ES-I3 (cell line): ENCODE measurements at regions not wholly inside any gene's neighbourhood (a gene's known extent, or its start where the extent isn't known, plus 50 kb on each side); places are given as distances from the start of the nearest gene placed in this dataset.

Experiments used
- H3K36me3 ChIP-seq: 2 replicates; pipeline ENCODE4 v1.6.1; 2013; ENCODE audit warnings: mild to moderate bottlenecking, low read length, control low read depth, moderate library complexity; ENCODE audit not compliant: insufficient read depth
- H3K4me1 ChIP-seq: 2 replicates; pipeline ENCODE4 v1.6.1; 2013; ENCODE audit warnings: mild to moderate bottlenecking, control low read depth, low read length; ENCODE audit not compliant: insufficient read depth
- H3K9ac ChIP-seq: 2 replicates; pipeline ENCODE4 v1.6.1; 2013; ENCODE audit warnings: low read depth, mild to moderate bottlenecking, low read length, moderate library complexity
- H3K9me3 ChIP-seq: 2 replicates; pipeline ENCODE4 v1.6.1; 2013; ENCODE audit warnings: mild to moderate bottlenecking, low read length, moderate library complexity; ENCODE audit not compliant: control insufficient read depth, insufficient read depth

- Histone ChIP-seq H3K9me3 (no peaks in the 10 kb centered on the region), H3K9ac (no peak overlapping the region), H3K4me1 (no peaks in the 10 kb centered on the region), H3K36me3 (no peaks in the 10 kb centered on the region)
Measured at GRCh38 chr15:35142578-35142977, 57.5 kb upstream of the NANOGP8 start.

- Histone ChIP-seq H3K9ac (no peak overlapping the region), H3K4me1 (no peaks in the 10 kb centered on the region), H3K9me3 (no peaks in the 10 kb centered on the region), H3K36me3 (no peaks in the 10 kb centered on the region)
Measured at GRCh38 chr15:35141743-35142471, 56.8 kb upstream of the NANOGP8 start.

GRCh38 chr15:35139822-35140221, 54.7 kb upstream of the NANOGP8 start:
- Histone ChIP-seq H3K36me3 (no peaks in the 10 kb centered on the region), H3K9ac (no peak overlapping the region), H3K4me1 (no peaks in the 10 kb centered on the region), H3K9me3 (no peaks in the 10 kb centered on the region)

DNA sequence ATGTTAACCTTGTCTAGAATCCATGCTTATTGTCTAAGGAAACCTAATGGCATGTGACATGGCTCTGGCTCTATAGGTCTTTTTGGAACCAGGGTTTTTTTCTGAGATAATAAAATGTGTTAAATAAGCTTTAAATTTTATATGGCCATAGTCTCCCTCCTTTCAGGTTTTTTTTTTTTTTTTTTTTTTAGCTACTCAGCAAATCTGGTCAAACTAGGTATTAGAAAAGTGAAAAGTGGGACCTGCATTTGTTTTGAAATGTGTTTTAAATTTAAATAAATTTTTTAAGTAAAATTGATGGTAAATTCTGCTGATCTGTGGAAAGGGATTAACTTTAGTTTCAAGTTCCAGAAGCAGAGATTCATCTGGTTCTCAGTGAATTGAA, 52.1 kb upstream of the NANOGP8 start:
- H3K9me3 ChIP-seq = no peaks in the 10 kb centered on the region
- no peaks in the 10 kb centered on the region for H3K36me3 ChIP-seq
- H3K4me1 ChIP-seq = no peaks in the 10 kb centered on the region
- H3K9ac ChIP-seq = no peak overlapping the region

DNA sequence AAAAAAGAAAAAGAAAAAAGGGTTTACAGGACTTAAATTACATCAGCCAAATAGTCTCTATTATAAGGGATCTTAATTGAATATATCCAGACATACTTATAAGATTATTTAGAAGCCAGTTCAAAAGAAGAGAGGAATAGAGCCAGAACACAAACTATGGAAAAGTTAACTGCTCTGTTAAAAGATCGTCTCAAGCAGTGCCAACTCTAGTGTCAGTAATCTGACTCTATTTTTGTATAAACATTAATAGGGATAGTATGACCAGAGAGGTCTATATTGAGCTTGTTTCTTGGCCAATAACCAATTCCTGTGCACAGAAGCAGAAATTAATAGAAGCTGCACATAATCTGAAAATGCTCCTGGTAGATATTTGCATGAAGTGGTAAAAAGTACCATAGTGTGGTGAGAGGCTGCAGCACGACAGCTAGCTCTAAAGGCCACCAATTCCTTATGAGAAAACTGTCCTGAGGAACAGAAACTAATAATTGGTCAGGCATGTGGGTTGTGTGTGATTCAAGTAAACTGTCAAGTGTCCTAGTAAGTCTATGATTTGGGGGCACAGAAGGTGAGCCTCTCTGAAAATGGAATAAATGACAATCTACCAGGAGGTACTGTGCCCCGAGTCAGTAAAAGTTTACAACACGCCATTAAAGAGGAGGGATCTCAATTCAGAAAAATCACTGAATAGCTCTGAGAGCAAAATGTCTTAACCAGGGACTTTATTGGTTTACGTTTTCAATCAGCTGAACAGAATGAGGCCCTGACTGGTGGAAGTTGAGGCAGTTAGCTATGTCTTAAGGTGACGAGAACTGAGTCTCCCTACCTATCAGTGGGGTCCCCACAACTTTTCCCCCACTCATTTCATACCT, 51.5 kb upstream of the NANOGP8 start:
- Histone ChIP-seq H3K36me3 (no peaks in the 10 kb centered on the region), H3K4me1 (no peaks in the 10 kb centered on the region), H3K9me3 (no peaks in the 10 kb centered on the region), H3K9ac (no peak overlapping the region)
